NCI-H69 (cell line): ENCODE measurements at regions not wholly inside any gene's neighbourhood (a gene's known extent, or its start where the extent isn't known, plus 50 kb on each side); places are given as distances from the start of the nearest gene placed in this dataset.

ENCODE experiments used
- DNase-seq: peaks from one replicate; lab custom pipeline; 2025; lab: John Stamatoyannopoulos, UW

DNA sequence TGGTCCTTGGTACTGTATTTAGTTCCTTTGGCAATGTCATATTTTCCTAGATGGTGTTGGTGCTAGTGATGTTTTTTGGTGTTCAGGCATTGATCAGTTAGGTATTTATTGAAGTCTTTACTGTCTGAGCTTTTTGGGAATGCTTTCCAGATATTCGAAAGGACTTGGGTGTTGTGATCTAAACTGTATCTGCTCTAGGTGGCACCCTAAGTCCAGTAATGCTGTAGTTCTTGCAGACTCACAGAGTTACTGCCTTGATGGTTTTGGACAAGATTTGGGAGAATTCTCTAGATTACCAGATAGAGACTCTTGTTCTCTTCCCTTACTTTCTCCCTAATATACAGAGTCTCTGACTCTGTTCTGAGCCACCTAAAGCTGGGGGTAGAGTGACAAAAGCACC, 513.6 kb upstream of the PITX2 start:
- DNase-seq = peak; percentile 24

DNA sequence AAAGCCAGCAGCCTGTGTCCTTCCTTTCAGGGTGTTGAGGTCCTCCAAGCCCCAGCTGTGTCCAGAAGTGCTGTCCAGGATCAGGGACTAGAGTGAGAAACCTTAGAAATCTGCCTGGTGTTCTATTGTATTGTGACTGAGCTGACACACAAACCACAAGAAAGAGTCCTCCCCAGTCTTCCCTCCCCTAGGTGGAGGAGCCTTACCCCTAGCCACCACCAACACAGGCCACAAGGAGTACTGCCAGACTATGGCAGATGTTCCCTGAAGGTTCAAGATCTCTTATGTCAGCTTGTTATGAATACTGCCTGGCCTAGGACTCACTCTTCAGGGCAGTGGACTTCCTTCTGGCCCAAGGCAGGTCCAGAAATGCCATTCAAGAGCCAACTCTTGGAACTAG, 514.1 kb upstream of the PITX2 start:
- no peak for DNase-seq

DNA sequence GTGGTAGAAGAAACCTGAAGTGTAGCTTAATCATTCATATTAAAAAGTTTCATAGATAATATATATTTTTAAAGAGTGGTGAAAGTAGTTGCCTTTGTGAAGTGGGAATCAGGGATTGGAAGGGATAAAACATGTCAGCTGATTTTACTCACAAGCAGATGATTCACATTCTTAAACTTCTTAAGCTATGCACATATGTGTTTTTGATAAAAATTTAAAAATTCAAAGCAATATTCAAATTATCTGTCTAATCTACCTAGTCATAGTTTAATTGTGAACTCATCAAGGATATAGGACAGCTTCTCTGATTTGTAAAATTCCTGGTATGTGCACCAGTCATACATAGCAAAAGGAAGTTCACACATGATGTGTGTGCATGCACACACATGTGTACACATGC, 520.6 kb upstream of the PITX2 start:
- no peak for DNase-seq

DNA sequence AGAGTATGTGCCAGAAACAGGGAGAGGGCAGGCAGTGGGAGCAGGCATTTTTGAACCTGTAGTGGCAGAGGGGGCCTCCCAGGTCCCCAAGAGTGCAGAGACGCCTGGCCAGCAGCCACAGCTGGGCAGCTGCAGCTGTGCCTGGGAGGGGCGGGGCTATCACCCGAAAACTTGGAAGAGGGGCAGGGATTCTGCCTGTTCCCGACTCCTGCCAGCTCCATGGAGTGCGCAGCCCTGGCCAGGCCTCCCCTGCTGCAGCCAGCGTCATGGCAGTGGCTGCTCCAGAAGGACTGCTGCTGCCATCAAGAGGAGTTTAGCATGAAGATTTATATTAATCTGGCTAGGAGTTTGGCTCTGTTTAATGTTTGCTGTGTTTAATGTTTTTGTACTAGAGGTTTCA, 532.1 kb upstream of the PITX2 start:
- DNase-seq = no peak

DNA sequence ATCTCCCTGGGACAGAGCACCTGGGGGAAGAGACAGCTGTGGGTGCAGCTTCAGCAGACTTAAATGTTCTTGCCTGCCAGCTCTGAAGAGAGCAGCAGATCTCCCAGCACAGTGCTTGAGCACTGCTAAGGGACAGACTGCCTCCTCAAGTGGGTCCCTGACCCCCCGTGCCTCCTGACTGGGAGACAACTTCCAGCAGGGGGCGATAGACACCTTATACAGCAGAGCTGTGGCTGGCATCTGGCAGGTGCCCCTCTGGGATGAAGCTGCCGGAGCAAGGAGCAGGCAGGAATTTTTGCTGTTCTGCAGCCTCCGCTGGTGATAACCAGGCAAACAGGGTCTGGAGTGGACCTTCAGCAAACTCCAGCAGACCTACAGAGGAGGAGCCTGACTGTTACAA, 541.7 kb upstream of the PITX2 start:
- DNase-seq = peak; percentile 47

DNA sequence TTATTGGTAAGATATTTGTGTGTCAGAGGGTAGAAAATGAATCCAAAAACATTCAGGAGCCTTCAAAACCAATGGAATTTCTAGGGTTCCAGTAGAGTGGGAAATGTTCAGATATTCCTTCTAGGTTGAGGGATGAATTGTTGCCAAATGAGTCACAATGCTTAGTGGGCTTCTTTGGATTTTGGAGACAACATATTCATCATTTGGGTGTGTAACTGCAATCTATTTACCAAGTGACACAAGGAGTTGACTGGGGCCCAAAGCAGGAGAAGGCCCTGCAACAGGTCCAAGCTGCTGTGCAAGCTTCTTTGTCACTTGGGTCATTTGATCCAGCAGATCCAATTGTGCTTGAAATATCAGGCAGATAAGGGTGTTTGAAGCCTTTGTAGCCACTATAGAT, 551.5 kb upstream of the PITX2 start:
- DNase-seq = no peak

DNA sequence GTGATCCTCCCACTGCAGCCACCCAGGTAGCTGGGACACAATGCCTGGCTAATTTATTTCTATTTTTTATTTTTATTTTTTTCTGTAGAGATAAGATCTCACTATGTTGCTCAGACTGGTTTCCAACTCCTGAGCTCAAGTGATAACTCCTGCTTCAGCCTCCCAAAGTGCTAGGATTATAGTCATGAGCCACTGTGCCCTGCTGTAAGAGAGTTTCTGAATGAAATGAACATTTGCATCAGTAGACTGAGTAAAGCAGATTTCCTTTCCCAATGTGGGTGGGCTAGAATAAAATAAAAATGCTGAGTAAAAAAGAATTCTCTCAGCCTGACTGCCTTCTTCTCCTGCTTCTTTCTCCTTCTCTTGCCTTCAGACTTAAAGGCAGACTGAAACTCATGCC, 555.4 kb upstream of the PITX2 start:
- DNase-seq = no peak

DNA sequence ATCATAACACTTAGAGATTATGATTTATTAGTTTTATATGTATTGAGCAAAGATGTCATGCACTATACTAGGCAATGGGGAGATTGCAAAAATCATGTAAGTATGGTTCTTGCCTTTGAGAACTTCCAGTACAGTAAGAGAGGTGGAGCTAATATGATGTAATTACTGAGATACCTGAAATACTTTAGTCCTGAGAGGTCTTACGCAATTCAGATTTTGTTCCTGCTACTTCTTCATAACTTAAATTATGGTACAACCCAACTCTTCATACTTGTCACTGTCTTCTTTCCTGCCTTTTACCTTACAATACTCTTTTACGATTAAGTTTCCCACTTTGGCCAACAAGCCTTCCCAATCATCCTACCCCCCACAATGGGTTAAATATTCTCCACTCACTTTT, 564.2 kb upstream of the PITX2 start:
- no peak for DNase-seq

DNA sequence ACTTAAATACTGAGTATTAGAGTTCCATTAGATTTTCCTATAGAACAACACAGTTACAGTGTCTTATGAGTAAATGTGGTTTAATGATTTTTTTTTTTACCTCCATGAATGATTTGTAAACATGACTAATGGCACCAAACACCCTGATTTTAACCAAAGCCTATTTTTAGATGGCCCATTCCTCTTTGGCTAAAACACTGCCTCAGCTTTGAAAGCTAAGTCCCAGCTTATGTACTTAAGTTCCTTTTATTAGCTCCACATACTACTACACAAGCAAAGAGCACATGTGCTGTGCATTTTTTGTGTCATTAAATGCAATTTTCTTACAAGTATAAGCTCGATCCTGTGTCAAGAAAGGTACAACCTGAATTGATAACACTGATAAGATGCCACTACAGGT, 575.6 kb upstream of the PITX2 start:
- DNase-seq = no peak

DNA sequence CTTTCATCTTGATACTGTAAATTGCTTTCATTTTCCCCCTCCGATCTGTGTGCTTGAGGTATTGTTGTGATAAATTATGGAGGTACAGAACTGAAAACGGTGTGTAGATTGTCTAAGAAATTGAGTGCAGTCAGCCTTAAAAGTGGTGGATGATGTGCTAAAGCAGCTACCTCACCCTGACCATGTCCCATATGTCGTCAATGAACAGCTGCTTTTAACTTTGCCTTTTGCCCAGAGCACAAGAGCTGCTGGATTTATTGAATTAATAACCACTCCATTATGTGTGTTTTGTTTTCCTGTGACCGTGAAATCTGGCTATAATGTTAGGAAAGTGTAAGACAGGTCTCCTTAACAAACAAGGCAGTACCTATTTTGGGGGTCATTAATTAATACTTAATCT, 581.9 kb upstream of the PITX2 start:
- DNase-seq = no peak

DNA sequence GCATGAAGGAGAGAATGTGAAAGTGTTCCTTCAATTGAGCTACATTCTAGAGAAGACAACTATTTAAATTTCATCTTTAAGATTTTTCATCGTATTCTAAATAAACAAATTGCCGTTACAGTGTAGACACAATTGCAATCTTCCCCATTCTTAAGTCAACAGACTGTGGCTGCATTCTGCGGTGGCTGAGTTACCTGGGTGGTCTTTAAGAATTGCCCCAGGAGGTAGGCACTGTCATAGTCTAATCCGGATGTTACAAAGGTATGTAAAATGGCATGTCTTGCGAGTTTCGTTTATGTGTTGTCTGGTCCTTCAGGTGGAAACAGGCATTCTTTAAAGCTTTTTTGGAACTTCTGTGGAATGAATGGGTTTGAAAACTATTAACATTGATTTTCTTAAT, 586.1 kb upstream of the PITX2 start:
- DNase-seq = no peak

DNA sequence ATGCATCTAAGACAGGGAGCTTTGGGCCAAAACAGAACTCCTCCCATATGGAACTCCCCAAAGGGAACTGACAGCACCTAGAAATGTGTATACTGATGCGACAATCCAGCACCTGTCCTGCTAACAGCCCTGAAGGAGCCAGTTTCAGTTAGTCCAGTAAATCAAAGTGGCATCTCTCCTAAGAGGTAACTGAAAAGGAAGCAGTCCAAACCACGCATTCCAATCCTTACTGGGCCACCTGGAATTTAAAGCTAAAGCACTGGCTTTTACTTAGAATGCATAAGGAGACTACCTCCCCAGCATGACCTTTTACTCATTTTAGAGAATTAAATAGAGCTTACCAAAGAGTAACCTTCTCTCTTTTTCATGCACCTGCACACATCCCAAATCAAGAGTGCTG, 586.8 kb upstream of the PITX2 start:
- DNase-seq = no peak

DNA sequence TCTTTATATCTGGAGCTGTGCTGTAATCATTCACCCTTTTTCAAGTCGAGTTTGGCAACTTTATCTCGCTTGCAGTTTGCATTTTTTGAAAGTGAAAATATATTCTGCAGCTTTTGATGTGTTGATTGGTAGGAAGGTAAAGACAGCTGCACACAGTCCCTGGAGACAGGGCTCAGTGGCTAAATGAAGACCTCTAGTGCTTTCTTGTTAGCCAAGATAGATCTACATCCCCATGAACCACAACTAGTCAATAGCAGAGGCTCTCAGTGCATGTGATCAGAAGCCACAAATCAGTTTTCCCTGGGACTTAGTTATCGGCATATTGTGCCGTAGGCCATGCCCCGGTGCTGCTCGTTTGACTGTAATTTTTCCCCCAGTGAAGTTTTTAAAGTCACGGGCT, 587.7 kb upstream of the PITX2 start:
- DNase-seq = no peak

DNA sequence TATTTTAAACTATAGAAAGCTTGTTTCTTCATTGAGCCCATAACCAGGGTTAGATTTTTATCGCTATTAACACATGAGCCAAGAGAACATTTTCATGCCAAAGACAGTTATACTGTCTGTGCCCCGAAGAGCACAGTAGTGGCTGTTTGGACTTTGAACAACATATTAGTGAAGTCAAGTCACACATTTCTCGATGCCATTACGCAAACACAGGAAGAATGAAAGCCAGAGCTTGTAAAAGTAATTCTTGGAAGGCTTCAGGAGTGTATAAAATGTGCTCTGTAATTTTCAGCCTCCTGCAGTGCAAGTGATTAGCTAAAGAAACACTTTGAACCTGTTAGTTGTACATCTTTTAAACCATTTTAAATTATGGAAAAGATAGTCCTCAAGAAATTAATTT, 590.7 kb upstream of the PITX2 start:
- DNase-seq = no peak

DNA sequence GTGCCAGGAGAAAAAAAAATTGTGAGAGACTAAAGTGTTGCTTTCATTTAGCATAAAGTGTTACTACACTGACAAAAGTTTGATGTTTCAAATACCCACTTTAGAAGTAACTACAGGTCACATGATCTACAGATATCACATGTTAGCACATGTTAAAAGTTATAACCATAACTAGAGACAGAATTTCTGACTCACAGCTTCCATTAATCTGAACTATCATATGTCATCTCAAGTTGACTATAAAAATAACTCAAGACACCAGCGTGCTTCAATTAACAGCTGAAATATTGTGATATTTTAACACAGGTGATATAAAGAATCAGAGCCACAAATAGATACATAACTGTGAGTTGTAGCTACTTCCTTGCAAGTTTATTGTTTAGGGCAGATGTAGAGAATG, 591.5 kb upstream of the PITX2 start:
- no peak for DNase-seq

DNA sequence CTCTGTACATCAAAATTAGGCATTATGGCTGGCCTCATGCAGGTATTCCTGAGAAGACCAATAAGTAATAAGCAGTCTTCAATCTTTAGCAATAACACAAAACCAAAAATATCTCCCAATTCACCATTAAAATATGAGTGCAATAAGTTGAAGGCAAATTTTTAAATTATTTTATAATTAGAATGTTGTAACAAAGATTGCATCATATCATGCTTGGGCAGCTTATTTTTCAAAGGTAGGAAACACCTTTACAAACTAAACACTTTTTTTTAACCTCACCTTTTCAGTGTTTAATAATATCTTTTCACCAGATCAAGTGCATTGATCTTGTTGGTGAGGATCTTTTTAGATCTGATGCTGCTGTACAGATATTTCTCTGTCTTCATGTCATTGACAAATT, 592.9 kb upstream of the PITX2 start:
- DNase-seq = no peak

DNA sequence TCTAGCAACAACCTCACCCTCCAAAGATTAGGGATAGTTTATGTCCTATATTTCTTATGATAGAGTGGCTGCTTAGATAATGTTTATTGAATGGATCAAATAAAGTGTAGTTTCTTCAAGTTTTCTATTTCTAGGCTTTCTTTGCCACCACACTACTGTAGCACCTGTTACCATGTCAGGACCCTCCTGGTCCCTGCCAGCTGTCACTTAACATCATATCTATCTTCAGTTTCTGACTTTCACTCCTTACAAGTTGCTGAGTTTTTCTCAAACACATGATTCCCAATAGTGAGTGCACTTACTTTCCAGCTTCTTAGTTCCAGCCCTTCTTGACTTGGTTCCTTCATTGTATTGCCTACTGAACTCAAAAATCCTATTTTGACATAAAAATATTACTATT, 593.9 kb upstream of the PITX2 start:
- no peak for DNase-seq

DNA sequence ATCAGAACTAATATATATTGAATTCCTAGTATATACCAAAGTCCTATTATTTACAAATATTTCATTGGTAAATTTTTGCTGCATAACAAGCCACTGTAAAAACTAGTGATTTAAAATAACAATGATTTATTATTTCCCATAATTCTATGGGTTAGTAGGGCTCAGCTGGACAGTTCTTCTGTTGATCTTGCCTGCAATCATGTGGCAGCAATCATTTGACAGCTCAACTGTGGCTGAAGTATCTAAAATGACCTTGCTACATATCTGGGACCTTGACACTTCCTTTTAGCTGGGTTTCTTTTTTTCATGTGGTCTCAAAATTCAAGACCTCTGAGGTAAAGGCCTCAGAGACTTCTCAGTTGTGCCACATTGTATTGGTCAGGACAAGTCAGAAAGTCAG, 598.5 kb upstream of the PITX2 start:
- DNase-seq = no peak

DNA sequence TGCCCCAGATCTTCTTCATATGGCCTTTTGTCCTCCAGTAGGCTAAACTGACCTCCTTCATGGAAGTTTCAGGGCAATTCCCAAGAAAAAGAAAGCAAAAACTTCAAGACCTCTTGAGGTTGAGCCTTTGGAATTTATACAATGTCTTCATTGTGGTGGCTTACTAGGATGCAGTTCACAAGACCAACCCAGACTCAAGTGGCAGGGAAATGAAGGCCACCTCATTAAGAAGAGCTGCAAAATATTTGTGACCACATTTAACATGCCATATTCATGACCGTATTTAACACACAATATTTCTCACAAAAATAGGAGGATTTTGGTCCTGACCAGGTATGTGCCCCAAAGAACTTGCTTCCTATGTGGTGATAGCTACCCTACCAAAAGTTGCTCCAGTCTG, 605.5 kb upstream of the PITX2 start:
- DNase-seq = no peak

DNA sequence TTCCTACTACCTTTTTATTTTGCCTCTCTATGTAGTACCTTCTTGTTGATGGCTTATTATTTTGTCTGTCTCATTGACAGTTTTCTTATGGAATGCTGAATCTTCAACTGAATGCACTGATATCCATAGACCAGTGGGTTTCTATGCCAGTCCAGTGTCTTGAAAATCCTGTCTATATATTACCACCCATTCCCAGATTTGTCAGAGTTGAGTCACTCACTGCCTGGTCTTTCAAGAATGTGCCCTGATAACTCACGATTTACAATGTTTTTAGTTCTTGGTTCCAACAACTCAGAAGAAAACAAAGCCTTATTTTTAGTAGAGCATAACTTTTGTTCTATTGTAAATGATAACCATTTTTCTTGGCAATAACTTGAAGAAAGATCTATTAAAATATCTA, 606.0 kb upstream of the PITX2 start:
- DNase-seq = no peak

DNA sequence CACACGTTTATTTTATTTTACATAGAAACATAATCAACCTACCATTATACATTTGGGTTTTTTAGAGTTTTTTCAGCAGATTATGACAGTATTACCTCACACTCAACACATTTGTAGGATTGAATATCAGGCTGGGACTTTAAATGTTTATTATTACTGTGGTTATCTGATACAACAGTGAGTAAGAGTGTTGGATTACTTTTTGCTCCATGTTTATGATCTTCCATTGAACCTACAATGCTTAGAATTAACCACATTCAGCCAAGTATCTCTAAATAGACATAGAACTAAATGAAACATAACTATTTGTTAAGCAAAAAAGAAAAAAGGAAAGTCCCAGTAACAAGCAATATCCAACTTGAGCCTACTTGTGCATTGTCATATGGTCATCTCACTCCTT, 607.4 kb upstream of the PITX2 start:
- DNase-seq = no peak

DNA sequence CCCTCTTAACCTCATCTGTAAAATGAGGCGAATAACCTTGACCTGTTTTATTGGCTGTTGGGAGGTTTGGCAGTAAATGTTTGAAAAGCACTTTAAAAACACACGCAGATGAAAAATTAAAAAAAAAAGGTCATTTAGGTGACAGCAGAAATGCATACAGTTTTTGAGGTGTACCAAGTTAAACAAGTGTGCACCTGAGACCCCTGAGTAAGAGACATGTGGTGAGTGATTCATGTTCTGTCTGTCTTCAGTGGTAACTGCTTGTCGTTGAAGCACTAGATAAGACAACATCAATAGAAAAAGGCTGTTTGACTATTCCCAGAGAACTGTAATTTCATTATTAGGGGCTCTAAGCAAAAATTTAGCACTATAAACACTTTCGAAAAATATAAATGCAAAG, 608.4 kb upstream of the PITX2 start:
- no peak for DNase-seq

DNA sequence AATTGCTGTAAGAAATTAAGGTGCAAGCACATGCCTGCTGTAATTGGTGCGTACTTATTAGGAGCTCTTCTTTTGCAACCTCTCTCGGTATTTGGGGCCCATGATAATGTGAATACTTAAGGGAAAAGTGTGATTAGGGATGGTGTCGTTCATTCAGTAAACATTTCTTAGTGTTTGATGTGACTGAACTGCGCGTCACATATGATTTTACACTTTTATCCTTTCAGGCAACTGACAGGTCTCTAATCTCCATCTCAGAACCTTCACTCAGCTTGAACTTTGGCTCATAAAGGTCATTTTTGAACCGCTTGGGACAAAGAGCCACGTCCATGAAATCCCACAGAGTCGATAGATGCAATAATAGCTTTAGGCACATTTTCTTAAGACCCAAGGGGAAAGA, 612.1 kb upstream of the PITX2 start:
- no peak for DNase-seq

DNA sequence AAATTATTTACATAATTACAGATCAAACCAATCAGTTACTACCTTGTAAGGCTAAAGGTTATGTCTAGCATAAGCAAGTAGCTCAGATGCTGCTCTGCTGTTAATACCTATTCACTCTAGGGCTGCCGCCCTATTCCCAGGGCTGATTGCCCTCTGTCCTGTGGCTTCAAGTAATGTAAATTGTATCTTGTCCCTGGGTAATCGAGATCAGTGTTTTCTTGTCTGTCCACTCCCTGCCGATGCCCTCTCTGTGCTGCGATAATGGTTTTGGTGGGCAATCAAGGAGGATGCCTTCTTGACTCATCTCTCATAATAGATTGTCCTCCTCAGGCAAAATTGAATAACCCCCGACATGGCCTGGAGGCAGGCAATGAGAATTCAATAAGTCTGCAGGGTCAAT, 641.0 kb upstream of the PITX2 start:
- no peak for DNase-seq

DNA sequence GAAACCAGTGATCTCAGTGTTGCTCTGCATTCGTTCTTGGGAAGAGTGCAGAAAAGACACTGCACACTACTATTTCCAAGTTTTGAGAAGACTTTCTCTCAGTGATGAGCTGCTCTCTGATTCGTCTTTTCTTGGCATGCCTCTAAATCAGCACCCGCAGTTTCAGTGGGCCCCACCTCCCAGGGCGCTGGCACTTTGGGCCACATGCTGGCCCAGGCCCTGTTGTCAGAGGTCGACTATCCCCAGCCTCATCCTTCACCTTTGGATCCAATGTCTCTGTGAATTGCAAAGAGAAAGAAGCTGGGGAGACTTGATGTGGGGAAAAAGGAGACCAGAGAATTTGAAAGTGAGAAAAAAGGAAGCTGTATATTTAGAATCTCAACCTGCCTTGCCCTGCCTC, 644.1 kb upstream of the PITX2 start:
- no peak for DNase-seq

DNA sequence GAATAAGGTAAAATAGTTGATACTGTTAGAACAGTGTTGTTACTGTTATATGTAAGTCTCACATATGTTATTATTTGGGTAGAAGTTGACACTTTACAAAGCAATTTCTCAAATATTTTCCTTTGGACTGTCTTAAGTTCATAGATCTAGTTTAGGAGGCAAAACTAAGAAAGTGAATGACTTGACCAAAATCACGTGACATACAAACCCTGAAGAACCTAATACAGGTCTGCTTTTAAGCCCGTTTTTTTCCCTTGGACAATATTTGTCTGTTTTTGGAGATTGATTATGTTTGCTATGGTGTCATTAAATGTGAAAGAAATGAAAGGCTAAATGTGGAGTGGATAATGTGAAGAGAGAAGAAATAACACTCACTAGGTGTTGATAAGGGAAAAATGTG, 644.9 kb upstream of the PITX2 start:
- no peak for DNase-seq
